ENCODE measurements at regions not wholly inside any gene's neighbourhood (a gene's known extent, or its start where the extent isn't known, plus 50 kb on each side); places are given as distances from the start of the nearest gene placed in this dataset.

DNA sequence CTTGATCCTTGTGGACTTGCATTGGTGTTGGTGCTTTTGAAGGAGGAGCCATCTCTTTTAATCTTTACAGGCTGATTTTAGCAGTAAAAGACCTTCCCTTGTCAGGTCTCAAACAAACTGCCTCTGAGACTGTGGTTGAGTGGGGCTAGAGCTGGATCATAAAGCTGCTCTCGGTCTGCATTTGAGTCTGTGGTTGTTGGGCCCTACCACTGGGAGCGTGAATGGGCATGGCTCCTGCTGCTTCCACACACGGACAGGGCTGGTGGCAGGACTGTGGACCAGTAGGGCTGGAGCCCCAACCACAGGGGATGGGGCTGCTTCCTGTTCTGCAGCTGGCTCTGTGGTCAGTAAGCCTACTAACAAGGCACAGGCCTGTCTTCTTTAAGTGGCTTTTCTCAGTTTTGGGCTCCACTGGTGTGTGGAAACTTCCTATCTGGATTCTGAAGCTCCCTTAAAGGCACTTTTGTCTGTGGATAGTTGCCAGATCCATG lies 130.6 kb downstream of the RBM46 start:
- TF ChIP-seq EZH2phosphoT487 (IDR thresholded peaks at IDR 0.05) (no peak), EZH2 (IDR thresholded peaks at IDR 0.05) (no peak)
- TF ChIP-seq, protein P1, sequence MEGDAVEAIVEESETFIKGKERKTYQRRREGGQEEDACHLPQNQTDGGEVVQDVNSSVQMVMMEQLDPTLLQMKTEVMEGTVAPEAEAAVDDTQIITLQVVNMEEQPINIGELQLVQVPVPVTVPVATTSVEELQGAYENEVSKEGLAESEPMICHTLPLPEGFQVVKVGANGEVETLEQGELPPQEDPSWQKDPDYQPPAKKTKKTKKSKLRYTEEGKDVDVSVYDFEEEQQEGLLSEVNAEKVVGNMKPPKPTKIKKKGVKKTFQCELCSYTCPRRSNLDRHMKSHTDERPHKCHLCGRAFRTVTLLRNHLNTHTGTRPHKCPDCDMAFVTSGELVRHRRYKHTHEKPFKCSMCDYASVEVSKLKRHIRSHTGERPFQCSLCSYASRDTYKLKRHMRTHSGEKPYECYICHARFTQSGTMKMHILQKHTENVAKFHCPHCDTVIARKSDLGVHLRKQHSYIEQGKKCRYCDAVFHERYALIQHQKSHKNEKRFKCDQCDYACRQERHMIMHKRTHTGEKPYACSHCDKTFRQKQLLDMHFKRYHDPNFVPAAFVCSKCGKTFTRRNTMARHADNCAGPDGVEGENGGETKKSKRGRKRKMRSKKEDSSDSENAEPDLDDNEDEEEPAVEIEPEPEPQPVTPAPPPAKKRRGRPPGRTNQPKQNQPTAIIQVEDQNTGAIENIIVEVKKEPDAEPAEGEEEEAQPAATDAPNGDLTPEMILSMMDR (IDR thresholded peaks at IDR 0.05): no peak
